Activated CD4-positive, alpha-beta memory T cell treated with anti-CD3 and anti-CD28 coated beads, Interleukin-2, amount 10 ng/mL, durations not matched to agents 7 days and 5 days (primary cell): ENCODE measurements at regions not wholly inside any gene's neighbourhood (a gene's known extent, or its start where the extent isn't known, plus 50 kb on each side); places are given as distances from the start of the nearest gene placed in this dataset.

ENCODE experiments used
- CTCF ChIA-PET: fragments of 350-600 bp; sonication (Branson Sonifier 250); formaldehyde crosslinking; loops from one replicate; lab custom pipeline; 2021; ENCODE audit warnings: antibody characterized with exemption, inconsistent platforms; lab: Charles Lee
- POLR2A ChIA-PET: fragments of 350-600 bp; sonication (Branson Sonifier 250); formaldehyde crosslinking; loops from one replicate; lab custom pipeline; 2021; ENCODE audit warnings: antibody characterized with exemption; lab: Charles Lee
- DNase-seq: peaks from one replicate; pipeline ENCODE4 v3.0.0-alpha.2; 2020
- H3K27ac Mint-ChIP-seq: one replicate; pipeline ENCODE4 v1.8.0; 2021; ENCODE audit warnings: mild to moderate bottlenecking, mixed read lengths
- H3K27me3 Mint-ChIP-seq: one replicate; pipeline ENCODE4 v1.8.0; 2021; ENCODE audit warnings: mixed read lengths
- H3K36me3 Mint-ChIP-seq: one replicate; pipeline ENCODE4 v1.8.0; 2021; ENCODE audit warnings: low read depth, mixed read lengths
- H3K4me1 Mint-ChIP-seq: one replicate; pipeline ENCODE4 v1.8.0; 2021; ENCODE audit warnings: mixed read lengths
- H3K4me3 Mint-ChIP-seq: one replicate; pipeline ENCODE4 v1.8.0; 2021; ENCODE audit warnings: mild to moderate bottlenecking, mixed read lengths
- H3K9me3 Mint-ChIP-seq: one replicate; pipeline ENCODE4 v1.8.0; 2021; ENCODE audit warnings: mixed read lengths

- no peak for DNase-seq
- H3K4me1 Mint-ChIP-seq = no peaks in the 10 kb centered on the region
- H3K27ac Mint-ChIP-seq = no peak overlapping the region
- ChIA-PET POLR2A (no interaction called here), CTCF (no interaction called here)
- no peaks in the 10 kb centered on the region for H3K9me3 Mint-ChIP-seq
- H3K27me3 Mint-ChIP-seq = peaks cover 12% of the 10 kb centered on the region
- no peaks in the 10 kb centered on the region for H3K36me3 Mint-ChIP-seq
- H3K4me3 Mint-ChIP-seq = no peak overlapping the region
Measured at GRCh38 chr5:74295141-74295540, 345.4 kb downstream of the ENC1 start.

DNA sequence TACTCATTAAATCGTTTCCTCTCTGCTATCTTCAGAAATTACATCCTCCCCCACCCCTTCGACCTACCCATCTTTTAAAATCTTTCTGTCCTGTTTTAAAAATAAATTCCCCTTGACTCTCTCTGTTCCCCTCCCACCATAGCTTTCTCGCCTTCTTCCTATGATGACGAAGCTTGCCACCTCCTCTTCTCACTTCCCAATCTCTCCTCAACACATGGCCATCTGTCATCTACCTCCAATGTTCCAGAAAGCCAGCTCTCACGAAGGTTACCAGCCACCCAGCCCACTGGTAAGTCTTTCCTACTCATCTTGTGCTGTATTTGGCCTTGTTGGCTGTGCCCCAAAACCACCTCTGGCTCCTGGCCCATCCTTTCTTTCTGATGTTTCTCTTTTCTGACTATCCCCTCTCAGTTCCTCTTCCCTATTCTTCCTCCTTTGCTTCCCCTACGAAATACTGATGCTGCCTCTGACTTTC is 346.3 kb downstream of the ENC1 start:
- ChIA-PET CTCF (no interaction called here), POLR2A (no interaction called here)
- DNase-seq = no peak
- no peak overlapping the region for H3K4me3 Mint-ChIP-seq
- no peak overlapping the region for H3K27ac Mint-ChIP-seq
- peaks cover 17% of the 10 kb centered on the region for H3K27me3 Mint-ChIP-seq
- H3K9me3 Mint-ChIP-seq = no peaks in the 10 kb centered on the region
- H3K4me1 Mint-ChIP-seq = no peaks in the 10 kb centered on the region
- H3K36me3 Mint-ChIP-seq = no peaks in the 10 kb centered on the region

DNA sequence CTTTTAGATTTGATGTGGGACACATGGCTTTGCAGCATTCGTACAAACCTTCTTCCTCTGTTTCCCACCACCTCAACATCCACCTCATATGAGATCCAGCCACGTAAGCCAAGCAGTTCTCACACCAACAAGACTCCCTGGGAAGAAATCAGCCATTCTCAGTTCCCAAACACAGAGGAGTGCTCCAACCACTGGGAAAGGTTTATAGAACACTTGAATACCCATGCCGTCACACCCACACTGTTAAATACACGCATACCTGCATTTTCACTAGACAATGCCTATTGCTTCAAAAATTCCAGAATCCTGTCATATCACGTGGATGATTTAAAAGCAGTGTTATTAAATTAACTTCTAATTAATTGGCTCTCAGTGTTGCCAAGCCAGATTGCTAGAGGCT is 347.3 kb downstream of the ENC1 start:
- Mint-ChIP-seq H3K36me3 (no peaks in the 10 kb centered on the region), H3K27me3 (peaks cover 17% of the 10 kb centered on the region), H3K4me1 (no peaks in the 10 kb centered on the region), H3K9me3 (no peaks in the 10 kb centered on the region), H3K4me3 (no peak overlapping the region), H3K27ac (no peak overlapping the region)
- ChIA-PET POLR2A (no interaction called here), CTCF (no interaction called here)
- no peak for DNase-seq

GRCh38 chr5:74290634-74291241 is 349.8 kb downstream of the ENC1 start:
- CTCF ChIA-PET = no interaction called here
- no peaks in the 10 kb centered on the region for H3K36me3 Mint-ChIP-seq
- no peaks in the 10 kb centered on the region for H3K9me3 Mint-ChIP-seq
- POLR2A ChIA-PET = no interaction called here
- no peak overlapping the region for H3K4me3 Mint-ChIP-seq
- no peak overlapping the region for H3K27ac Mint-ChIP-seq
- peaks cover 17% of the 10 kb centered on the region for H3K27me3 Mint-ChIP-seq
- DNase-seq = no peak
- no peaks in the 10 kb centered on the region for H3K4me1 Mint-ChIP-seq

- H3K36me3 Mint-ChIP-seq = no peaks in the 10 kb centered on the region
- H3K4me3 Mint-ChIP-seq = no peak overlapping the region
- DNase-seq = no peak
- ChIA-PET CTCF (no interaction called here), POLR2A (no interaction called here)
- no peaks in the 10 kb centered on the region for H3K4me1 Mint-ChIP-seq
- peaks cover 18% of the 10 kb centered on the region for H3K27me3 Mint-ChIP-seq
- H3K9me3 Mint-ChIP-seq = no peaks in the 10 kb centered on the region
- no peak overlapping the region for H3K27ac Mint-ChIP-seq
Measured at GRCh38 chr5:74289691-74290090, 350.8 kb downstream of the ENC1 start.

DNA sequence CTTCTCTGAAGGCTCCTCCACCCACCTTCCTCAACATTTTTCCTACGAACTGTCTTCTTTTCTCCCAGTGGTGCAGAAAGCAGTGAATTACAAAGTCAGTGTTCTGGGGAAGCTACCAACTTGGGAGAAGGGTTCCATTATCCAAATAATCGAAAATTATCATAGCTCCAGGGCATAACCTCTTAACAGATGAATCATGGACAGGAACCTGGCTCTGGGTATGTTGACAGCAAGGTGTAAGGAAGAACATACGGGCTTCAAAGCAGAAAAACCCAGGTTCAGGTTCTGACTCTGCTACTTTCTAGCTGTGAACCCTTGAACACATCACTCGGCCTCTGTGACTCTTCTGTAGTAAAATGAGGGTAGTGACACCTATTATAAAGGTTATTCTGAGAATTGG is 351.3 kb downstream of the ENC1 start:
- CTCF ChIA-PET = no interaction called here
- POLR2A ChIA-PET = no interaction called here
- H3K9me3 Mint-ChIP-seq = no peaks in the 10 kb centered on the region

GRCh38 chr5:74288448-74289108 is 351.9 kb downstream of the ENC1 start:
- Mint-ChIP-seq H3K4me1 (no peaks in the 10 kb centered on the region), H3K4me3 (no peak overlapping the region), H3K36me3 (no peaks in the 10 kb centered on the region), H3K9me3 (no peaks in the 10 kb centered on the region), H3K27ac (no peak overlapping the region), H3K27me3 (peaks cover 24% of the 10 kb centered on the region)
- POLR2A ChIA-PET = no interaction called here
- DNase-seq = no peak
- CTCF ChIA-PET = no interaction called here

More for the DNA sequence above, 351.3 kb downstream of the ENC1 start:
- Mint-ChIP-seq H3K36me3 (no peaks in the 10 kb centered on the region), H3K4me3 (no peak overlapping the region), H3K27me3 (peaks cover 20% of the 10 kb centered on the region), H3K4me1 (no peaks in the 10 kb centered on the region), H3K27ac (no peak overlapping the region)
- DNase-seq = no peak

DNA sequence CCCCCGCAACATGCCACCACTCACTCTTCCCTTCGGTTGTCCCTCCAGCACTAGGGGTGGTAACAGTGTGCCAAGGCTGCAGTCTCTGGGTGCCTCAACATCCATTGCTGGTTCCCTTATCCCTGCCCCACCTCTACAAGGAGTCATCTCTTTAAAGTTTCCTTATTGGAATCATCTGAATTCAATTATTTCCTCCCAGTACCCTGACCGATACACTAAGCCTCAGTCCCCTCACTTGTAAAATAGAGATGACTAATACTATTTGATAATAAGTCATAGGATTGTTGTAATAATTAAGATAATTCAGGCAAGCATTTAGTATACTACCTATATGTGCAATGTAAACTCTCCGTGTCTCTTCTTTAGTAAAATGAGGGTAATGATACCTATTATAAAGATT is 352.5 kb downstream of the ENC1 start:
- ChIA-PET CTCF (no interaction called here), POLR2A (no interaction called here)
- Mint-ChIP-seq H3K9me3 (no peaks in the 10 kb centered on the region), H3K4me3 (no peak overlapping the region), H3K36me3 (no peaks in the 10 kb centered on the region), H3K4me1 (no peaks in the 10 kb centered on the region), H3K27me3 (peaks cover 24% of the 10 kb centered on the region), H3K27ac (no peak overlapping the region)
- DNase-seq = no peak

GRCh38 chr5:74286734-74287695 is 353.5 kb downstream of the ENC1 start:
- CTCF ChIA-PET = no interaction called here

GRCh38 chr5:74285675-74286280 is 354.8 kb downstream of the ENC1 start:
- Mint-ChIP-seq H3K4me3 (no peak overlapping the region), H3K9me3 (no peaks in the 10 kb centered on the region), H3K27ac (no peak overlapping the region), H3K27me3 (peaks cover 16% of the 10 kb centered on the region), H3K36me3 (no peaks in the 10 kb centered on the region), H3K4me1 (no peaks in the 10 kb centered on the region)
- ChIA-PET CTCF (no interaction called here), POLR2A (no interaction called here)
- DNase-seq = no peak

More at GRCh38 chr5:74286734-74287695, 353.5 kb downstream of the ENC1 start:
- no peak overlapping the region for H3K4me3 Mint-ChIP-seq
- POLR2A ChIA-PET = no interaction called here
- DNase-seq = no peak
- H3K27ac Mint-ChIP-seq = no peak overlapping the region
- H3K27me3 Mint-ChIP-seq = peaks cover 22% of the 10 kb centered on the region
- no peaks in the 10 kb centered on the region for H3K4me1 Mint-ChIP-seq
- no peaks in the 10 kb centered on the region for H3K36me3 Mint-ChIP-seq
- no peaks in the 10 kb centered on the region for H3K9me3 Mint-ChIP-seq

DNA sequence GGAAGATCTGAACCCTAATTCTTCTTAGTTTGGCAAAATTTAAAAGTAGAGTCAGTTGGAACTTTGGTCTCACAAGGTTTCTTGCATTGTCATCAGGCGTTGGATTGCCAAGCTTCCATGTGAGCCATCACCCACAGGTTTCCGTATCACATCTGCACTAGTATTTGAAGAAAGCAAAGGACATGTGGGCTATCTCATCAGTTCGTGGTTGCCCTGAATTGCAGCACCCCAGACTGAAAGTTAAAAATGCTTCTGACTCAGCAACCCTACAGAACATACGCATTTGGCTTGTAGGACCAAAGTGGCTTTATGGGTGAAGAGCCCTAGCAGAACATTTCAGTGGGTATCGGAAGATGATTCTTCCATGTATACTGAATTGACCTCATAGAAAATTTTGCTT is 358.0 kb downstream of the ENC1 start:
- H3K4me3 Mint-ChIP-seq = no peak overlapping the region
- no peaks in the 10 kb centered on the region for H3K9me3 Mint-ChIP-seq
- H3K27ac Mint-ChIP-seq = no peak overlapping the region
- ChIA-PET CTCF (no interaction called here), POLR2A (no interaction called here)
- peaks cover 7% of the 10 kb centered on the region for H3K27me3 Mint-ChIP-seq
- DNase-seq = no peak
- no peaks in the 10 kb centered on the region for H3K4me1 Mint-ChIP-seq
- no peaks in the 10 kb centered on the region for H3K36me3 Mint-ChIP-seq

GRCh38 chr5:74281166-74281565 is 359.4 kb downstream of the ENC1 start:
- H3K9me3 Mint-ChIP-seq = no peaks in the 10 kb centered on the region
- H3K36me3 Mint-ChIP-seq = no peaks in the 10 kb centered on the region
- CTCF ChIA-PET = no interaction called here
- no peak for DNase-seq
- H3K4me3 Mint-ChIP-seq = no peak overlapping the region
- no peaks in the 10 kb centered on the region for H3K4me1 Mint-ChIP-seq
- H3K27ac Mint-ChIP-seq = no peak overlapping the region
- H3K27me3 Mint-ChIP-seq = peaks cover 10% of the 10 kb centered on the region
- POLR2A ChIA-PET = no interaction called here

DNA sequence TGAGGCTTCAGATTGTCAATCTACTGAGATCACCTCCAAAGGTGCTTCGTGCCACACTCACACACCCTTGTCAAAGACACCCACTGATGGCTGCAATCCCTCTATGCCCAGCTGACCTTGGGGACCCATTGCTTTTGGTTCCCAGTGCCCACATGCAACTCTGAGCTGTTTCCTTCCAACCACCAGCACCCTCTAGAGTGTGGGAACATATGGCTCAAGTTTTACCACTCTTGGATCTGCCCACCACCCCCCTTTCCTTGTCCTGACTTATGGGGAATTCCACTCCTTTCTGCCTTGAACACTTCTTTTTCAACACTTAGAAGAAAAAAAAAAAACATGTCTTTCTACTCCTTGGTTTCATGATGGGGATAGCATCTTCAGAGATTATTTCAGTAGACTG is 360.2 kb downstream of the ENC1 start:
- no peaks in the 10 kb centered on the region for H3K9me3 Mint-ChIP-seq
- CTCF ChIA-PET = no interaction called here
- H3K4me1 Mint-ChIP-seq = no peaks in the 10 kb centered on the region
- no peak overlapping the region for H3K4me3 Mint-ChIP-seq
- no peaks in the 10 kb centered on the region for H3K36me3 Mint-ChIP-seq
- no peak overlapping the region for H3K27ac Mint-ChIP-seq
- POLR2A ChIA-PET = no interaction called here
- no peak for DNase-seq
- H3K27me3 Mint-ChIP-seq = peaks cover 10% of the 10 kb centered on the region
